PC-9 (cell line): ENCODE measurements at regions not wholly inside any gene's neighbourhood (a gene's known extent, or its start where the extent isn't known, plus 50 kb on each side); places are given as distances from the start of the nearest gene placed in this dataset.

Experiments used
- EZH2 ChIP-seq: fragments of 200-600 bp; sonication (generic); IDR thresholded peaks from 2 replicates; pipeline ENCODE4 v1.8.0; 2017; ENCODE audit warnings: antibody characterized with exemption, low read depth
- TF ChIP-seq, protein P1 (sequence below): fragments of 200-600 bp; sonication (generic); conservative IDR thresholded peaks from 2 replicates; pipeline ENCODE4 v1.6.1; 2017; ENCODE audit warnings: mixed run types, antibody characterized with exemption, mild to moderate bottlenecking, moderate library complexity

DNA sequence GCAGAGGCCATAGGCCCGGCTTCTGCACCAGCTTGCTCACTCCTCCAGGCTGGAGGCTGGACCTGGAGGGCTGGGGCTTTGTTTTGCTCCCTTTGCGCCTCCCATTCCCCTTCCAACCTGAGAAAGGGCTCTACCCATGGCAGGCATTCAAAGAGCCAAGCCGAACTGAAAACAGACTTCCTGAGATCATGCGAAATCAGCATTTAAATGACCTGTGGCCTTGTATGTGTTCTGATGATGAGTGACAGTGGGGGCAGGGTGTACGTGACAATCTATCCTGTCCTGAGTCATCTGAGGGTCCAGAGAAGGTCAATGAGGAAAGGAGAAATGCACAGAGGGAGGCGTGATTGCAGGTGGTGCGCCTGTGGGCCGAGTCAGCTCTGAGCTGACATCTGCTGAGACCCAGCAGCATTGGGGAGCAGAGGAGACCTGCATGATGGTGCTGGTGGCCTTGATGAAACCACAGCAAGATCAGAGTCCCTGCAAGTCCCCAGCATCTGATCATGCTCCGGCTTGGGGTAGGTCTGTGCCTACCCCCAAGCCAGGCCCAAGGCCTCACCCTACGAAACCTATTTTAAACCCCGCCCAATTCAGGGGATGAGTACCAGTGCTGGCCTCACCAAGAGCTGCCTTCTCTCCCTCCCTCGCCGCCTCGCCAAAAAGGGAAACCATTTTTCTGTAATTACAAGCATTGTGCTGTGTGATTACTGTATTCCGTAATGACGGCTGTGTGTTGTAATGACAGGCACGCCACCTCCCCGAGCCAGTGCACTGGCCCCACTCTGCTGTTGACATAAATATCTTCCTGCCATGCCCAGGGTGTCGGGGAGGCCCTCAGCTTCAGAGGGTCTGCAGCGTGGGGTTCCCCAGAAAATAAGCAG is 95.2 kb upstream of the ANO1 start:
- TF ChIP-seq EZH2, result no peak
- TF ChIP-seq, protein P1, sequence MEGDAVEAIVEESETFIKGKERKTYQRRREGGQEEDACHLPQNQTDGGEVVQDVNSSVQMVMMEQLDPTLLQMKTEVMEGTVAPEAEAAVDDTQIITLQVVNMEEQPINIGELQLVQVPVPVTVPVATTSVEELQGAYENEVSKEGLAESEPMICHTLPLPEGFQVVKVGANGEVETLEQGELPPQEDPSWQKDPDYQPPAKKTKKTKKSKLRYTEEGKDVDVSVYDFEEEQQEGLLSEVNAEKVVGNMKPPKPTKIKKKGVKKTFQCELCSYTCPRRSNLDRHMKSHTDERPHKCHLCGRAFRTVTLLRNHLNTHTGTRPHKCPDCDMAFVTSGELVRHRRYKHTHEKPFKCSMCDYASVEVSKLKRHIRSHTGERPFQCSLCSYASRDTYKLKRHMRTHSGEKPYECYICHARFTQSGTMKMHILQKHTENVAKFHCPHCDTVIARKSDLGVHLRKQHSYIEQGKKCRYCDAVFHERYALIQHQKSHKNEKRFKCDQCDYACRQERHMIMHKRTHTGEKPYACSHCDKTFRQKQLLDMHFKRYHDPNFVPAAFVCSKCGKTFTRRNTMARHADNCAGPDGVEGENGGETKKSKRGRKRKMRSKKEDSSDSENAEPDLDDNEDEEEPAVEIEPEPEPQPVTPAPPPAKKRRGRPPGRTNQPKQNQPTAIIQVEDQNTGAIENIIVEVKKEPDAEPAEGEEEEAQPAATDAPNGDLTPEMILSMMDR, result no peak
